K562 (cell line): ENCODE measurements at regions not wholly inside any gene's neighbourhood (a gene's known extent, or its start where the extent isn't known, plus 50 kb on each side); places are given as distances from the start of the nearest gene placed in this dataset.

Source experiments
- SP1 ChIP-seq: sonication (generic); formaldehyde crosslinking; IDR thresholded peaks from 2 replicates; pipeline ENCODE4 v1.8.1; 2022; ENCODE audit warnings: mild to moderate bottlenecking, missing genetic modification reagents
- ZNF785 ChIP-seq: fragments of 250-450 bp; sonication (Bioruptor Pico); IDR thresholded peaks from 2 replicates; pipeline ENCODE4 v1.4.0; 2020; ENCODE audit warnings: mild to moderate bottlenecking
- ZZZ3 ChIP-seq: fragments of 450-650 bp; IDR thresholded peaks from 2 replicates; pipeline ENCODE4 v1.6.1; 2016; ENCODE audit warnings: antibody characterized with exemption, mild to moderate bottlenecking, moderate library complexity
- TF ChIP-seq, protein P1 (sequence below): IDR thresholded peaks from 2 replicates; pipeline ENCODE4 v1.6.1; 2011; ENCODE audit not compliant: insufficient read length; ENCODE audit errors: extremely low read depth
- TF ChIP-seq, protein P2 (sequence below): fragments of 450-650 bp; conservative IDR thresholded peaks from 2 replicates; pipeline ENCODE4 v1.6.1; 2016; ENCODE audit warnings: missing genetic modification characterization, low read depth, mild to moderate bottlenecking, missing compliant biosample characterization, moderate library complexity

DNA sequence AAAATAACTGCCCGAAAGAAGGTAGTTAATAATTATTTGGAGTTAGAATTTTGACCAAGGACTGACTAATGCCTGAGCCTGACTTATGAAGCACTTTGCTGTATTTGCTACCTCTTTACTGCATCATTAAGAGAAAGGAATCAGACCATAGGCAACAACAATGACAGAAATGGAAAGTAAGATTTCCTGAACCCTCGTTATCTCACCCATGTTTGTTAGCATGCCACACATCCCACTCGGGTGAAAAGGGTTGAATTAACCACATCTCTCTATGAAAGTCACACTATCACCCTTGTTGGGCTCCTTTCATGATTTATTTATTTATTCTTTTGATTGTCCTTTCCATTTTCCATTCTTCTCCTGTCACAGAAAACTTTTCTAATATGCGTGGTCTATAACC lies 59.6 kb downstream of the OLIG3 start:
- TF ChIP-seq, protein P1, sequence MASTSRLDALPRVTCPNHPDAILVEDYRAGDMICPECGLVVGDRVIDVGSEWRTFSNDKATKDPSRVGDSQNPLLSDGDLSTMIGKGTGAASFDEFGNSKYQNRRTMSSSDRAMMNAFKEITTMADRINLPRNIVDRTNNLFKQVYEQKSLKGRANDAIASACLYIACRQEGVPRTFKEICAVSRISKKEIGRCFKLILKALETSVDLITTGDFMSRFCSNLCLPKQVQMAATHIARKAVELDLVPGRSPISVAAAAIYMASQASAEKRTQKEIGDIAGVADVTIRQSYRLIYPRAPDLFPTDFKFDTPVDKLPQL: no peak
- TF ChIP-seq ZZZ3: no peak
- TF ChIP-seq ZNF785: no peak
- TF ChIP-seq SP1: no peak
- TF ChIP-seq, protein P2, sequence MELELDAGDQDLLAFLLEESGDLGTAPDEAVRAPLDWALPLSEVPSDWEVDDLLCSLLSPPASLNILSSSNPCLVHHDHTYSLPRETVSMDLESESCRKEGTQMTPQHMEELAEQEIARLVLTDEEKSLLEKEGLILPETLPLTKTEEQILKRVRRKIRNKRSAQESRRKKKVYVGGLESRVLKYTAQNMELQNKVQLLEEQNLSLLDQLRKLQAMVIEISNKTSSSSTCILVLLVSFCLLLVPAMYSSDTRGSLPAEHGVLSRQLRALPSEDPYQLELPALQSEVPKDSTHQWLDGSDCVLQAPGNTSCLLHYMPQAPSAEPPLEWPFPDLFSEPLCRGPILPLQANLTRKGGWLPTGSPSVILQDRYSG (tag): no peak
